Hepatocyte (in vitro differentiated cells): ENCODE measurements at regions not wholly inside any gene's neighbourhood (a gene's known extent, or its start where the extent isn't known, plus 50 kb on each side); places are given as distances from the start of the nearest gene placed in this dataset.

Experiments used
- EZH2 ChIP-seq: fragments of 200-600 bp; sonication (generic); IDR thresholded peaks from 2 replicates; pipeline ENCODE4 v1.6.1; 2016; ENCODE audit warnings: antibody characterized with exemption, mild to moderate bottlenecking, borderline replicate concordance
- EZH2phosphoT487 ChIP-seq: fragments of 200-600 bp; sonication (generic); IDR thresholded peaks from one replicate; pipeline ENCODE4 v1.6.1; 2018; ENCODE audit warnings: antibody characterized with exemption, mild to moderate bottlenecking, low read depth, moderate library complexity; ENCODE audit not compliant: unreplicated experiment, severe bottlenecking
- TF ChIP-seq, protein P1 (sequence below): fragments of 200-600 bp; sonication (generic); IDR thresholded peaks from 2 replicates; pipeline ENCODE4 v1.5.1; 2016; ENCODE audit warnings: antibody characterized with exemption, mild to moderate bottlenecking; ENCODE audit not compliant: poor library complexity

DNA sequence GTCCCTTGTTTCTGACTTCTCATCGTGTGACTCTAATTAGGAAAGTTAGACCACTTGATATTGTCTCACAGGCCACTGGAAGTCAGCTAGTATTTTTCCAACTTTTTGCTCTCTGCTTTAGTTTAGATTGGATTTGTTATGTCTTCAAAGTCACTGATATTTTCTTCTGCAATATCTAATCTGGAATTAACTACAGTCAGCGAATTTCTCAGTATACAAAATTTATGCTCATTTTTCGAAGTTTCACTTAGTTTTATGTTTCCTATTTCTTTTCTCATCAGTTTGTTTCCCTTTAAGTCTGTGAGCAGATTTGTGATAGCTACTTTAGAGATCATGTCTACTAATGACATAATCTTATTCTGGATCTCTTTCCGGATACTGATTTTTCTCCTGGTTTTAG, 1027.2 kb upstream of the CNTN5 start:
- TF ChIP-seq, protein P1, sequence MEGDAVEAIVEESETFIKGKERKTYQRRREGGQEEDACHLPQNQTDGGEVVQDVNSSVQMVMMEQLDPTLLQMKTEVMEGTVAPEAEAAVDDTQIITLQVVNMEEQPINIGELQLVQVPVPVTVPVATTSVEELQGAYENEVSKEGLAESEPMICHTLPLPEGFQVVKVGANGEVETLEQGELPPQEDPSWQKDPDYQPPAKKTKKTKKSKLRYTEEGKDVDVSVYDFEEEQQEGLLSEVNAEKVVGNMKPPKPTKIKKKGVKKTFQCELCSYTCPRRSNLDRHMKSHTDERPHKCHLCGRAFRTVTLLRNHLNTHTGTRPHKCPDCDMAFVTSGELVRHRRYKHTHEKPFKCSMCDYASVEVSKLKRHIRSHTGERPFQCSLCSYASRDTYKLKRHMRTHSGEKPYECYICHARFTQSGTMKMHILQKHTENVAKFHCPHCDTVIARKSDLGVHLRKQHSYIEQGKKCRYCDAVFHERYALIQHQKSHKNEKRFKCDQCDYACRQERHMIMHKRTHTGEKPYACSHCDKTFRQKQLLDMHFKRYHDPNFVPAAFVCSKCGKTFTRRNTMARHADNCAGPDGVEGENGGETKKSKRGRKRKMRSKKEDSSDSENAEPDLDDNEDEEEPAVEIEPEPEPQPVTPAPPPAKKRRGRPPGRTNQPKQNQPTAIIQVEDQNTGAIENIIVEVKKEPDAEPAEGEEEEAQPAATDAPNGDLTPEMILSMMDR, result no peak
- TF ChIP-seq EZH2 (no peak), EZH2phosphoT487 (no peak)
